Karpas-422 (cell line): ENCODE measurements at regions not wholly inside any gene's neighbourhood (a gene's known extent, or its start where the extent isn't known, plus 50 kb on each side); places are given as distances from the start of the nearest gene placed in this dataset.

Experiments
- DNase-seq: peaks from one replicate; pipeline ENCODE4 v3.0.0-alpha.2; 2015
- H2AFZ ChIP-seq: fragments of 200-600 bp; sonication (generic); 2 replicates; pipeline ENCODE4 v1.6.1; 2014; ENCODE audit warnings: antibody characterized with exemption, low read length, mixed read lengths
- H3K27ac ChIP-seq: fragments of 200-600 bp; sonication (generic); 2 replicates; pipeline ENCODE4 v1.5.1; 2014; ENCODE audit warnings: mild to moderate bottlenecking, low read length, moderate library complexity
- H3K27me3 ChIP-seq: fragments of 200-600 bp; sonication (generic); 2 replicates; pipeline ENCODE4 v1.6.1; 2014; ENCODE audit warnings: low read length, mixed read lengths
- H3K36me3 ChIP-seq: fragments of 200-600 bp; sonication (generic); 2 replicates; pipeline ENCODE4 v1.6.1; 2014; ENCODE audit warnings: low read length, mixed read lengths; ENCODE audit not compliant: insufficient read depth
- H3K4me1 ChIP-seq: fragments of 200-600 bp; sonication (generic); 2 replicates; pipeline ENCODE4 v1.6.1; 2014; ENCODE audit warnings: mild to moderate bottlenecking, low read length, mixed read lengths
- H3K4me2 ChIP-seq: fragments of 200-600 bp; sonication (generic); 2 replicates; pipeline ENCODE4 v1.6.1; 2014; ENCODE audit warnings: low read length, low read depth, mild to moderate bottlenecking; ENCODE audit not compliant: poor library complexity, severe bottlenecking
- H3K4me3 ChIP-seq: fragments of 200-600 bp; sonication (generic); 2 replicates; pipeline ENCODE4 v1.5.1; 2014; ENCODE audit warnings: mild to moderate bottlenecking, antibody characterized with exemption, low read length, mixed read lengths
- H3K79me2 ChIP-seq: fragments of 200-600 bp; sonication (generic); 2 replicates; pipeline ENCODE4 v1.6.1; 2014; ENCODE audit warnings: mild to moderate bottlenecking, low read length, mixed read lengths
- H3K9ac ChIP-seq: fragments of 200-600 bp; sonication (generic); 2 replicates; pipeline ENCODE4 v1.6.0; 2014; ENCODE audit warnings: low read length
- H3K9me2 ChIP-seq: fragments of 200-600 bp; sonication (generic), shearing (Covaris generic); replicated peaks from 2 replicates; pipeline ENCODE4 v1.6.0; 2014; ENCODE audit warnings: mild to moderate bottlenecking, low read length, moderate library complexity; ENCODE audit not compliant: insufficient read depth
- H3K9me3 ChIP-seq: fragments of 300-700, 200-600 bp; sonication (generic); 2 replicates; pipeline ENCODE4 v1.6.1; 2014; ENCODE audit warnings: low read length, mixed read lengths
- H4K20me1 ChIP-seq: fragments of 200-600 bp; sonication (generic); 2 replicates; pipeline ENCODE4 v1.6.1; 2014; ENCODE audit warnings: mild to moderate bottlenecking, antibody characterized with exemption, low read length, low read depth; ENCODE audit not compliant: insufficient read depth

- no peak for DNase-seq
- H3K9me2 ChIP-seq = no peaks in the 10 kb centered on the region
- no peak overlapping the region for H2AFZ ChIP-seq
- no peak overlapping the region for H3K9ac ChIP-seq
- H3K4me3 ChIP-seq = no peak overlapping the region
- no peaks in the 10 kb centered on the region for H3K4me1 ChIP-seq
- no peaks in the 10 kb centered on the region for H3K36me3 ChIP-seq
- H3K9me3 ChIP-seq = peaks cover 28% of the 10 kb centered on the region
- H3K79me2 ChIP-seq = no peaks in the 10 kb centered on the region
- no peaks in the 10 kb centered on the region for H3K27me3 ChIP-seq
- no peaks in the 10 kb centered on the region for H4K20me1 ChIP-seq
- H3K4me2 ChIP-seq = no peak overlapping the region
- no peak overlapping the region for H3K27ac ChIP-seq
Measured at GRCh38 chr21:19853709-19854575, 1144.3 kb upstream of the NCAM2 start.

- Histone ChIP-seq H3K27ac (no peak overlapping the region), H3K4me2 (no peak overlapping the region), H3K9ac (no peak overlapping the region), H4K20me1 (no peaks in the 10 kb centered on the region), H3K9me2 (no peaks in the 10 kb centered on the region), H3K27me3 (no peaks in the 10 kb centered on the region), H3K9me3 (peaks cover 23% of the 10 kb centered on the region), H3K4me1 (no peaks in the 10 kb centered on the region), H2AFZ (no peak overlapping the region), H3K4me3 (no peak overlapping the region), H3K79me2 (no peaks in the 10 kb centered on the region), H3K36me3 (no peaks in the 10 kb centered on the region)
- DNase-seq = no peak
Measured at GRCh38 chr21:19855522-19855921, 1142.7 kb upstream of the NCAM2 start.

GRCh38 chr21:19864476-19864875 lies 1133.7 kb upstream of the NCAM2 start:
- H3K9me2 ChIP-seq = no peaks in the 10 kb centered on the region
- H2AFZ ChIP-seq = no peak overlapping the region
- no peaks in the 10 kb centered on the region for H3K79me2 ChIP-seq

GRCh38 chr21:19870682-19871081 lies 1127.5 kb upstream of the NCAM2 start:
- H3K27me3 ChIP-seq = no peaks in the 10 kb centered on the region
- no peaks in the 10 kb centered on the region for H3K4me1 ChIP-seq
- DNase-seq = no peak
- H3K9me2 ChIP-seq = no peaks in the 10 kb centered on the region
- no peak overlapping the region for H3K27ac ChIP-seq
- H3K9me3 ChIP-seq = peaks cover 24% of the 10 kb centered on the region
- no peaks in the 10 kb centered on the region for H3K79me2 ChIP-seq
- H3K4me3 ChIP-seq = no peak overlapping the region
- no peak overlapping the region for H2AFZ ChIP-seq
- H3K4me2 ChIP-seq = no peak overlapping the region
- H4K20me1 ChIP-seq = no peaks in the 10 kb centered on the region
- H3K36me3 ChIP-seq = no peaks in the 10 kb centered on the region
- H3K9ac ChIP-seq = no peak overlapping the region

More at GRCh38 chr21:19864476-19864875, 1133.7 kb upstream of the NCAM2 start:
- H3K4me2 ChIP-seq = no peak overlapping the region
- H3K9me3 ChIP-seq = peaks cover 29% of the 10 kb centered on the region
- no peaks in the 10 kb centered on the region for H3K4me1 ChIP-seq
- no peaks in the 10 kb centered on the region for H3K27me3 ChIP-seq
- no peaks in the 10 kb centered on the region for H3K36me3 ChIP-seq
- no peak overlapping the region for H3K4me3 ChIP-seq
- no peaks in the 10 kb centered on the region for H4K20me1 ChIP-seq
- H3K27ac ChIP-seq = no peak overlapping the region
- H3K9ac ChIP-seq = no peak overlapping the region
- no peak for DNase-seq

GRCh38 chr21:19874521-19874920 lies 1123.7 kb upstream of the NCAM2 start:
- Histone ChIP-seq H3K4me1 (no peaks in the 10 kb centered on the region), H3K9me3 (peaks cover 36% of the 10 kb centered on the region), H3K79me2 (no peaks in the 10 kb centered on the region), H3K27me3 (no peaks in the 10 kb centered on the region), H3K4me3 (no peak overlapping the region), H3K9me2 (no peaks in the 10 kb centered on the region), H3K27ac (no peak overlapping the region), H3K4me2 (no peak overlapping the region), H3K9ac (no peak overlapping the region), H4K20me1 (no peaks in the 10 kb centered on the region), H2AFZ (no peak overlapping the region), H3K36me3 (no peaks in the 10 kb centered on the region)
- DNase-seq = no peak

GRCh38 chr21:19878133-19878532 lies 1120.1 kb upstream of the NCAM2 start:
- Histone ChIP-seq H4K20me1 (no peaks in the 10 kb centered on the region), H3K9me2 (no peaks in the 10 kb centered on the region), H3K4me3 (no peak overlapping the region), H2AFZ (no peak overlapping the region), H3K9ac (no peak overlapping the region), H3K27ac (no peak overlapping the region), H3K79me2 (no peaks in the 10 kb centered on the region), H3K27me3 (no peaks in the 10 kb centered on the region), H3K9me3 (peaks cover 44% of the 10 kb centered on the region), H3K36me3 (no peaks in the 10 kb centered on the region), H3K4me1 (no peaks in the 10 kb centered on the region), H3K4me2 (no peak overlapping the region)
- no peak for DNase-seq

GRCh38 chr21:19899645-19900044 lies 1098.6 kb upstream of the NCAM2 start:
- Histone ChIP-seq H3K4me3 (no peak overlapping the region), H3K9me2 (no peaks in the 10 kb centered on the region), H3K27me3 (no peaks in the 10 kb centered on the region), H4K20me1 (no peaks in the 10 kb centered on the region), H3K9ac (no peak overlapping the region), H3K36me3 (no peaks in the 10 kb centered on the region), H2AFZ (no peak overlapping the region), H3K4me1 (no peaks in the 10 kb centered on the region), H3K79me2 (no peaks in the 10 kb centered on the region), H3K27ac (no peak overlapping the region), H3K4me2 (no peak overlapping the region), H3K9me3 (peaks cover 29% of the 10 kb centered on the region)
- DNase-seq = no peak

- Histone ChIP-seq H2AFZ (no peak overlapping the region), H4K20me1 (no peaks in the 10 kb centered on the region), H3K27me3 (no peaks in the 10 kb centered on the region), H3K4me1 (no peaks in the 10 kb centered on the region), H3K9ac (no peak overlapping the region), H3K9me3 (peaks cover 25% of the 10 kb centered on the region), H3K27ac (no peak overlapping the region), H3K79me2 (no peaks in the 10 kb centered on the region), H3K9me2 (no peaks in the 10 kb centered on the region), H3K4me2 (no peak overlapping the region), H3K36me3 (no peaks in the 10 kb centered on the region), H3K4me3 (no peak overlapping the region)
- DNase-seq = no peak
Measured at GRCh38 chr21:19900149-19900548, 1098.1 kb upstream of the NCAM2 start.
